Renal cortex interstitium (tissue), 11 donors: ENCODE measurements at regions not wholly inside any gene's neighbourhood (a gene's known extent, or its start where the extent isn't known, plus 50 kb on each side); places are given as distances from the start of the nearest gene placed in this dataset.

Experiments used
- DNase-seq, 11 donors: peaks; one replicate each; pipeline ENCODE4 v3.0.0-alpha.2; 2013; ENCODE audit warnings: low read depth in 9 of 11, low spot score in 4 of 11; ENCODE audit errors: extremely low read depth in 1 of 11

DNA sequence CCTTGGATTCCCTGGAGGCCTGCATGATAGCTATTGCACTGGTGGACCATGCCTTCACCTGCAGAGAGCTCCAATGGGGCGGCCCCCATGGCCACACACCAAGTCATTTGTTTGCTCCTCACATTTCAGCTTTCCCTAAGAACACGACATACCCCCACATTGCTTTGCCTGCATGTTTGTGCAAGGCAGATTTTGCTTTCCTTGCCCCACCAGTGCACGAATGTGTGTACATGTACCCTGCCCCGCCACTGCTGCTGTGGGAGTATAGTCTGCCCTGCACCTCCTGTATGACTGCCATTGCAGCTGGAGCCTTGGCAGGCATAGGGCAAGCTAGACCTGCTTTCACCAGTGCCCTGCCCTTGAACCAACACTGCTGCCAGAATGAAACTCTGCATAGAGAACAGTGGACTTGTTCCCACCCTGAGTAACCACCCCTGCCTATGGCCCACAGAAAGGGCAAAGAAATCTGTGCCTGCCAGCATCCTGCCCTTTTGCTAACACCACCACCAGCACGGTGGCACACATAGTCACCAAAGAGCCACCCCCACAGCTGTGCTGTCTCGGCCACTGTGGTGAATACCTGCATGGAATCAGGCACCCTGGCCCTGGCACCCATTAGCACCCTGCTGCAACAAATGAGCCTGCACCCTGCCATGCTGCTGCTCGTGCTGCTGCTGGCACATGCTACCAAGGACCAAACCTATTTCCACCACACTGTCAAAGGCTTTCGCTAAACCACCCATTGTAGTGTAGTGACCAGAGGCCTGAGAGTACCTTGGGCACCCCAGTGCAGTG, 661.7 kb upstream of the FAM241A start:
- no peak for DNase-seq

DNA sequence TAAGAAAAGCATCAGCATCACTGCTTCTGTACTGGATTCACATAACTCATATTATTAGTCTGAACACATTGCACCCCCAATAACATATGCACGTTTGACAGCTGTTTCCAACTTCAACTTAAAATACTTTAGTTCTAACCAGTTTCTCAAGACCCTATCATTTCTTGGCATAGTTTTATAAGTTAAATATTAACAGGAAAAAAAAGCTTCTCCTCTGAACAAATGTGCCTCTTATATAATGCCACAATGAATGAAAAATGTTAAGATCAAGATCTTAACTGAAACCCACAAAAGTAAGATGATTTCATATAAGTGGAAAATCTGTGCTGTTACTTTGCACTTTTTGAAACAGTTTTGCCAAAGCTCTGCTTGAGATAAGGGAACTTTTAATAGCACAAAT, 652.8 kb upstream of the FAM241A start:
- DNase-seq, result peak in 3 of 11 donors; percentile 2 to 11 (median 2)

DNA sequence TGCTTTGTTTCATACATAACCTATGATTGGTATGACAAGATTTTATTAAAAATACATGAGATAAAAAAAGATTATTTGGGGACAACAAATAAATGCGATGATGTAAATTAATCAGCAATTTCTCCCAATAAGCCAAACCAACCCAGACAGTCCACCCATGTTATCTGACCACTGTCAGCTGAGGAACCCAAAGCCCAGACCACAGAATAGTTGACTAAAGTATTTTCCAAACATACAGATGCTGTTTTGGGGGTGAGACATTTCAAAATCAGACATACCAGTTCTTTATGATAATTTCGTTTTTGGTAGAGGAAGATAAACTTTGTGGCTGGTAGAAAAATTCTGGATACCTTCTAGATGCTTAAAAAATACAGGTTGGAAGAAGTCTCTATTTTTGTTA, 650.8 kb upstream of the FAM241A start:
- DNase-seq, result no peak

DNA sequence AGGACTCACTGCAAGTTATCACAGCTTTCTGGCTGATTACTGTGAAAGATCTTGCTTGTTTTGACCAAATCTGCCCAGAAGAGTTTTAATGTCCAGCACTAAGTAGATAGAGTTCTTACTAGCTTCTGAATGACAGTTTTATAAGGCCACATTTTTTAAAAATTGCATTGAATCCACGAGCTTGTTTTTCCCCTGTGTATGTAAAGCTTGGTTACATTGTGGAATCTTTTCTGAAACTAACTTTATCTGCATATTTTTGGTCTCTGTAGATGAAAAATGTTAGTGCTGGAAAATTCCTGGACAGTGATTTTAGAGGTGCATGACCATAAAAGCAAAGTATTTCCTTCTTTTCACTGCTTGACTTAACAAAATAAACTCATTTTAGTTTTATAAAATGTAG, 650.3 kb upstream of the FAM241A start:
- DNase-seq, result no peak

- DNase-seq, result no peak
These were observed 646.0 kb upstream of the FAM241A start for GRCh38 chr4:111499291-111499690.

DNA sequence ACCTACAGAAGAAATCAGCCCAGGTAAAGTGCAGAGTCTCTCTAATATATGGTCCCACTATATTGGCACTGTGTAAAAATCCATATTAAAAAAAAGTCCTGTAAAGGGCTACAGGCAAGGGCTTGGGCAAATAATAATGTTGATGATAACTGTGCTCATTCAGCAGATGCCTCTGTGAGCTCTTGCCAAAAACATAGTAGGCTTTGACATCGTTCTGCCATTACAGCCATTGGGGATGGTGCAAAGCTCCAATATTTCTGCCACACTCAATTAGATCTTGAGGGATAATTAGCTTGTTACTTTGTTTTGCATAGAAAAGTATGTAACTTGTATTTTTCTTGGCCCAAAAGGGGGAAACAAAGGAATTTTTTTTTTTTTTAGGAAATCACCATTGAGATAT, 645.5 kb upstream of the FAM241A start:
- no peak for DNase-seq

DNA sequence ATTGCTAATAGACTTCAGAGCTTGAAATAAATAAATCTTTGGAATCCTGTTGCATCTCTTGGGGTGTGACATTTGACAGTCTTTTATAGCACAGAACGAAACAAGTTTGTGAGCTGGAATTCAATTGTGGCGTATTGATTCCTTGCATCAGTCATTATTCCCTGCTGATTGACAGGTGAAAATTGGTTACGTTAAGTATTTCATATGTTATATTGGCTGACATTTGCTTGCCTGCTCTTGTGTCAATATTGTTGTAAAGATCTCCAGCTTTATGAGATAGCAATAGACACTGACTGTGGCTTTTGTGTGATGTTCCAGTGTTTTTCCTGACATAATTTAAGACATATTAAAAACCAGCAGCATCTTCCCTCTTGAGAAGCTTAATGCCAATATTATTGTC, 644.4 kb upstream of the FAM241A start:
- DNase-seq, result no peak

DNA sequence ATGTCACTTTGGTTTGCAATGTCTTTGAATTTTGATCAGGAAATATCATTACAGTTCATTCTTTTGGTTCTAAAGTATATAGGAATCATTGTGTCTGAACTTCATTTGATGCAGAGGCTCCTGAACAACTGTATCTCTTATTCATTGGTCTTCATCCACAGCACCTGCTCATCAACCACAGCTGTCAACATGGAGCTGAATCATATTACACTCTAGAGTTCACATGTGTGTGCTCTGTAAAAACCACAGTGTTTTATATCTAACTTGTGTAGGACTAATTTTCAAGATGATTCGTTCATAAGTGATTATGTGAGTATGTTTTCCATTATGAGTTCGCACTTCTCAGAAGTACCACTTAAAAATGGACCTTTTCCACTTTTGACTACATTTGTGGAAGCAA, 643.3 kb upstream of the FAM241A start:
- DNase-seq, result no peak

GRCh38 chr4:111502626-111503025, 642.6 kb upstream of the FAM241A start:
- no peak for DNase-seq

DNA sequence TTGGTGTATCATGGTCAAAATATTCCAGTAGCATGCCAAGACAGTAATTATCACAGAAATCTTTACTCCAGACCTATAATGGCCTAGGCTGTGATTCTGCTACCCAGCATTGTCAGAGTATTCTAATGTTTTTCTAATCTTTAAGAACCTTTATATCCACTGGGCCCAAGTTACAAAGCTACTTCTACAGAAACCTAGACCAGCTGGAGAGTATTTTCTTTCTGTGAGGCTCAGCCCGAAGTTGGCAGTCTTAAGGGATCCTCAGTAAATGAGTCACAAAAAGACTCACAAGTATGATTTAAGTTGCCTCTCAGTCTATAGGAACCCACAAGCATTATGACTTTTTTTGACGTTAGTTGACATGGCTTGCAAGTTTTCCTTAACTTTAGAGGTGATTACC, 638.5 kb upstream of the FAM241A start:
- no peak for DNase-seq

DNA sequence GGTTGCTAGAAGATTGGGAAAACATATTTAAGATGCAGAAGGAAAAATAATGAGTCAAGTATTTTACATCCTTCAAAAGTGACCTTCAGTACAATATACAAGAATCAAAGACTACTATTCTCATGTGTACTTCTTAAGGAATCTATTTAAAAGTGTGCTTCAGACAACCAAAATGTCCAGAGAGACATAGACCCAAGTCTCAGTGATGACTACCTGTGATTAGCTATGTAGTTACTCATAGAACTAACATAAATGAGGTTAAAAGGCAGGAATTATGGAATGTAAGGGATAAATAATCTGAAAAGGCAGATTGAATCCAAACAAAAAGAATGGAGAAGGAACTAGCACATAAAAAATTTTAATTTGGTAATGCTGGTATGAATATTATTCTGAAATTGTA, 634.7 kb upstream of the FAM241A start:
- DNase-seq, result no peak

- DNase-seq, result no peak
These were observed 633.0 kb upstream of the FAM241A start for GRCh38 chr4:111512081-111512783.

- DNase-seq, result no peak
These were observed 625.6 kb upstream of the FAM241A start for GRCh38 chr4:111519683-111520082.

DNA sequence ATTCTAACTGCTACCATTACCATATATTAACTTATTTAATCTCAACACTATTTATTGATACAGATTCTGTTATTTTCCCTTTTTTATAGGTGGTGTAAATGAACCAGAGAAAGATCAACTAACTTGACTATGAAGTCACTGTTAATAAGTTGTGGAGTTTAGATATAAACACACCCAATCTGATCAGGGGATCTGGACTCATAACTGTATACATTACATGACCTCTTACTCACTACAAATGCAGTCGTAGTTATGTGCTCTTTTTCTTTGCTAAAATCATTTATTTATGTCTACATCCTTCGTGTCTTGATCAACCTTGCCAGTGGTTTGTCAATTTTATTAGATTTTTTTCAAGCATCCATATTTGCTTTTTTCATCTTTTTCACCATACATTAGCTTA, 614.8 kb upstream of the FAM241A start:
- no peak for DNase-seq

DNA sequence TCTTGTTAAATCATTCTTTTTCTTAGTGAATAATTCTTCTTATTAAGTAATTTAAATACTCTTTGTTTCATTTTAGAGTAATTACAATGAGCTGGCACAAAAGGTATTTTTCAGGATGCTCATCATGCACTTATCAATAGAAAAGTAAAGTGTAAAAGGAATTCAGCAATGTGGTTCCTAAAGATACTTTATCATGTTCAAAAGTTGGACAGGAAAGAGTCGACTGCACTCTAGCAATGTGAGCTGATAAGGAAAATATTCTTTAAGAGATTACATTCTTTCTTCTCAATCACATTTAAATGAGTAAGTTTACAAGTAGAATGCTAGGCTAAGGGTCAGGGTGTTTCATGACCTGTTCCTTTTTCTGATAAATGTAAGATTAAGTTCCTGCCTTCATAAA, 609.5 kb upstream of the FAM241A start:
- no peak for DNase-seq

DNA sequence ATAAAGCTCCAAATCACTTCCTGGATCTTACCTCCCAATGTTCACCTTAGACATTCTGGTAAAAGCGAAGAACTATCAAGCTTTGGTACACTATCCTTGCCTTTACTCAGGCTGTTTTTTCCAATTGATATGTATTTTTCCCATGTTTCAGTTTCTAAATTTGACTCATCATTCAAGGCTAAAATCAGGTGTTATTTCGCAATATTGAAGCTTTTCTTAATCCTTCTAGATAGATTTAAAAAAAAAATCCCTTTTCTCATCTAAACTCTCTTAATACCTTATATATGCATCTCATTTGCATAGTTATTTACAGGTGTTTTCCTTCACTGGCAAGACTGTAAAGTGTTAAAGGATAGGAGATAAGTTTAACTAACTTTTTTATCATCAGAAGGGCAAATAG, 608.1 kb upstream of the FAM241A start:
- no peak for DNase-seq

GRCh38 chr4:111537871-111538270, 607.4 kb upstream of the FAM241A start:
- DNase-seq, result peak in 8 of 11 donors; percentile 5 to 41 (median 20)

DNA sequence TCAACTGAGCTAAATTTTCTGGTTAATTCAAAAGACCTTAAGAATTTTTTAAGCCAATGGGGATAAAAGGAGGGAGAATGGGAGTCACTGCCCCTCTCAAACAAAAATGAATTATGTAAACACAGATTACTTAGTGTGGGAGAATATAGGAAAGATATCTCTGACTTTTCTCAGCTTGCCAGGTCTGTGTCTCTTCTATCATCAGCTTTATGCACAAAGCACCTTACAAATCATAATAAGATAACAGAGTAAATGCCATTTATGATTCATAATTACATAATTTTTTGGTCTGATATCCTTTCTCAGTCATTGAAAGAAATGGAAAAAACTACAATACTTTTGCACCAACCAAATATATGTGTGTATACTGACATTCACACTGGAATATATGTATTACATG, 604.6 kb upstream of the FAM241A start:
- DNase-seq, result no peak

GRCh38 chr4:111542056-111542455, 603.2 kb upstream of the FAM241A start:
- no peak for DNase-seq

GRCh38 chr4:111546881-111547280, 598.4 kb upstream of the FAM241A start:
- DNase-seq, result no peak
